ENCODE measurements at regions not wholly inside any gene's neighbourhood (a gene's known extent, or its start where the extent isn't known, plus 50 kb on each side); places are given as distances from the start of the nearest gene placed in this dataset.

DNA sequence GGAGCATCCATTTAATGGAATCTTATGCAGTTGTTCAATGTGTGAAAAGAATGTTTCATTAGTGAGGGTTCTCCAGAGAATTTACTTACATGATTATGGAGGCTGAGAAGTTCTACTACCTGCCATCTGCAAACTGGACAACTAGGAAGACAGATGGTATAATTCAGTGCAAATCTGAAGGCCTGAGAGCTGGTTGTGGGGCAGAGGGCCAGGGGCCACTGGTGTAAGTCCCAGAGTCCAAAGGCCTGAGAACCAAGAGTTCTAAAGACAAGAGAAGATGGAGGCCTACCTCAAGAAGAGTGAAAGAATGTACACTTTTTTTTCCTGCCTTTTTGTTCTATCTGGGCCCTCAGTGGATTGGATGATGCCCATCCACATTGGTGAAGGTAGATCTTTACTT lies 114.8 kb downstream of the DDX1 start:
- TF ChIP-seq, protein P1, sequence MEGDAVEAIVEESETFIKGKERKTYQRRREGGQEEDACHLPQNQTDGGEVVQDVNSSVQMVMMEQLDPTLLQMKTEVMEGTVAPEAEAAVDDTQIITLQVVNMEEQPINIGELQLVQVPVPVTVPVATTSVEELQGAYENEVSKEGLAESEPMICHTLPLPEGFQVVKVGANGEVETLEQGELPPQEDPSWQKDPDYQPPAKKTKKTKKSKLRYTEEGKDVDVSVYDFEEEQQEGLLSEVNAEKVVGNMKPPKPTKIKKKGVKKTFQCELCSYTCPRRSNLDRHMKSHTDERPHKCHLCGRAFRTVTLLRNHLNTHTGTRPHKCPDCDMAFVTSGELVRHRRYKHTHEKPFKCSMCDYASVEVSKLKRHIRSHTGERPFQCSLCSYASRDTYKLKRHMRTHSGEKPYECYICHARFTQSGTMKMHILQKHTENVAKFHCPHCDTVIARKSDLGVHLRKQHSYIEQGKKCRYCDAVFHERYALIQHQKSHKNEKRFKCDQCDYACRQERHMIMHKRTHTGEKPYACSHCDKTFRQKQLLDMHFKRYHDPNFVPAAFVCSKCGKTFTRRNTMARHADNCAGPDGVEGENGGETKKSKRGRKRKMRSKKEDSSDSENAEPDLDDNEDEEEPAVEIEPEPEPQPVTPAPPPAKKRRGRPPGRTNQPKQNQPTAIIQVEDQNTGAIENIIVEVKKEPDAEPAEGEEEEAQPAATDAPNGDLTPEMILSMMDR (IDR thresholded peaks at IDR 0.05; ENCODE audit: control insufficient read depth, extremely low read depth, insufficient read depth) = no peak
- H3K4me3 ChIP-seq (ENCODE audit: low read depth, low read length) = no peak overlapping the region
- no peak for DNase-seq (ENCODE audit: low read depth)

DNA sequence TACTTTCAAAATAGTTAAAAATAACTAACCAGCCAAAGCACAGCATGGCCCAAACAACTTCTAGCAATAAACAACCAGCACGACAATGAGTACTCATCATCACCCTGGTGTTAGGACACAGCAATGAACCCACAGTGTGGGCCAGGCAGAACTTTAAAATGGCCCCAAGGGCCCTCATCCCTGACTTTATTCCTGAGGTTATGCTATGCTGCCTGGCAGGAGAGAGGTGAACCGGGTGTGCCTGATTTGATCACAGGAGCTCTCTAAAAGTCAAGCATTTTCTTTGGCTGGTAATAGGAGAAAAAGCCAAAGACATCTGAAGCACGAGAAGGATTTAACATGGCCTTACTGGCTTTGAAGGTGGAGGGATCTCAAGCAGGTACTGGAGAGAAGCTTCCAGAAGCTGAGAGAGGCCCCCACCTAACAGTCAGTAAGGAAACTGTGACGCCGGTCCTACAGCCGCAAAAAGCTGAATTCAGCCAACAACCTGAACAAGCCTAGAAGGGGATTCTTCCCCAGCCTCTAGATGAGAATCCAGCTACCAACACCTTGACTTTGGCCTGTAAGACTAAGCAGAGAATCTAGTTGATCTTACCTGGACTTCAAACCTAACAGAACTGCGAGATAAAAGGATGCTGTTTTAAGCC lies 115.4 kb downstream of the DDX1 start:
- no peak for DNase-seq (ENCODE audit: low read depth)
- TF ChIP-seq, protein P1 (IDR thresholded peaks at IDR 0.05; ENCODE audit: control insufficient read depth, extremely low read depth, insufficient read depth) = no peak

GRCh38 chr2:15708161-15708560 lies 116.5 kb downstream of the DDX1 start:
- DNase-seq (ENCODE audit: low read depth) = no peak
- TF ChIP-seq, protein P1 (IDR thresholded peaks at IDR 0.05; ENCODE audit: control insufficient read depth, extremely low read depth, insufficient read depth) = no peak
- no peak overlapping the region for H3K4me3 ChIP-seq (ENCODE audit: low read depth, low read length)

More for the DNA sequence above, 115.4 kb downstream of the DDX1 start:
- H3K4me3 ChIP-seq (ENCODE audit: low read depth, low read length) = no peak overlapping the region

DNA sequence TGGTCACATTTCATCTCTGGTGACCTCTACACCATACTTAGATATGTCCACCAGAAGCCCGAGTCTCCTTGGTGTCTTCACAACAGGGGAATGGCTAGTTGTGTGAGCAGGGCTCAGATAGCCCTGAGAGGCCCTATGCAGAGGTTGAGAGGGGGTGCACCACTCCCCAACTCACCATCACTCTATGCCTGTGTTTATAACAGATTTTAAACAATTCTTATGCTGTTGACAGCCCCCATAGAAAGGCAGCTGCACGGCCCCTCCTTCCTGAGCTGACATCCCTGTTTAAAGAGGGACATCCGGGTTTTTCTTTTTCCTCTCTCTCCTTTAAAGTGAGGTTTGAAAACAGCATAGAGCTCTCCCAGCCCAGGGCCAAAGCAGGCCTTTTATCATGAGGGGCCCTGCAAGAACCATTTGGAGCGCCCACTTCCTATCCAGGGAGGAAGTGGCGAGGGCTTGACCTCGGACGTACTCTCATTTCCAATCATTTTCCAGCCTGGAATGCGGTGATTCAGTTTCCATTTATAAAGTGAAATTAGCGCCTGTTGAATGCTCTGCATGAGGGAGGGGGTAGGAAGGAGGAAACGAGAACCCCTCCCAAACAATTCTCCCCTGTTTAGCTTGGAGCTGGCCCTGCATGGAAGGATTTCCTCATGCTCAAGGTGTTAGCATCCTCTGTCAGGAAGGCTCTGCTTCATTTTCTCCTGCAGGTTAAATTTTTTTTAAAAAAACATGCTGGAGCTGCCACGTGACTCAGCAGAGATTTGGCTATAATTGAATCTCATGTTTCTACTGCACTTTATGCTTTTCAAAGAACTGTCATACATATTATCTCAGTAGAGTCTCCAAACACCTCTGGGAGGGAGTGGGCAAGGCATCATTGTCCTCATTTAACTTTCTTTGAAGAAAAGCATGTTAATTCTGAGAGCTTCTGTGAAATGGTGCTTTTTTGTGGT lies 117.5 kb downstream of the DDX1 start:
- no peak overlapping the region for H3K4me3 ChIP-seq (ENCODE audit: low read depth, low read length)
- TF ChIP-seq, protein P1 (IDR thresholded peaks at IDR 0.05; ENCODE audit: control insufficient read depth, extremely low read depth, insufficient read depth) = no peak
- no peak for DNase-seq (ENCODE audit: low read depth)

DNA sequence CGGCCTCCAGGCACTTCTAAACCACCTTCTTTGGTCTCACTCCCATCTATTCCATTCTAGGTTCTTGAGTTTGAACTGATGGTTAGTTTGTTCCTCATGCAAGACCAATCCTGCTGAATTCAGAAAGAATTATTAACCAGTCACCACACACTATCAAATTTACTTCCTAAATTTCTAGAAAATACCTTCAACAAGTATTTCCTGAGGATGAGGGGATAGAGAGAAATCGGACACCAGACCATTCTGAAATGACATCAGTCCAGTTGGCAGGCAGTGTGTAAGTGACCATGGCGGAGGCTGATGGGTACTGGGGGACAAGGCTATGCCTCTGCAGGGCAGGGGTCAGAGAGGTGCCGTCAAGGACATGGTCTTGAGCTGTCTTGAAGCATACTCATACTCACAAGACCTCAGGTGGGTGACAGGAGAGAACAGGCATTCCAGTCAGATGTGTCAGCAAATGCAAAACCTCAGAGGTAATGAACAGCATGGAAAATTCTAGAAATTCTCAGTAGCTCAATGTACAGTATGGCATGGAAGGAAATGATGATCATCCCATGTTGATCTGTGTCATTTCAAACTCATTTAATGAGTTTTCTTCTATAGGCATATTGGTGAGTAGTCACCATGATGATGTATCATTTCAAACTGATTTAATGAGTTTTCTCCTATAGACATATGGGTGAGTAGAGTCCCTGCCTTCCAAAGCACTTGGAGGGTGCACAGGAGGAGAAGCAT lies 119.6 kb downstream of the DDX1 start:
- TF ChIP-seq, protein P1 (IDR thresholded peaks at IDR 0.05; ENCODE audit: control insufficient read depth, extremely low read depth, insufficient read depth) = no peak
- DNase-seq (ENCODE audit: low read depth) = no peak
- H3K4me3 ChIP-seq (ENCODE audit: low read depth, low read length) = no peak overlapping the region

GRCh38 chr2:15712551-15713342 lies 121.1 kb downstream of the DDX1 start:
- H3K4me3 ChIP-seq (ENCODE audit: low read depth, low read length) = no peak overlapping the region
- TF ChIP-seq, protein P1 (IDR thresholded peaks at IDR 0.05; ENCODE audit: control insufficient read depth, extremely low read depth, insufficient read depth) = no peak
- DNase-seq (ENCODE audit: low read depth) = no peak

All from LNCaP clone FGC (cell line).